ENCODE measurements at regions not wholly inside any gene's neighbourhood (a gene's known extent, or its start where the extent isn't known, plus 50 kb on each side); places are given as distances from the start of the nearest gene placed in this dataset.

- TF ChIP-seq GATA3 (IDR thresholded peaks at IDR 0.05; ENCODE audit: low read depth, low read length), result no peak
- no peak for TF ChIP-seq GATA2 (IDR thresholded peaks at IDR 0.05; ENCODE audit: low read depth, low read length)
Measured at GRCh38 chr6:137290601-137291261, 71.5 kb upstream of the IFNGR1 start.

- no peak for TF ChIP-seq GATA3 (IDR thresholded peaks at IDR 0.05; ENCODE audit: low read depth, low read length)
- no peak for TF ChIP-seq GATA2 (IDR thresholded peaks at IDR 0.05; ENCODE audit: low read depth, low read length)
Measured at GRCh38 chr6:137286916-137287315, 67.7 kb upstream of the IFNGR1 start.

- no peak for TF ChIP-seq GATA3 (IDR thresholded peaks at IDR 0.05; ENCODE audit: low read depth, low read length)
- no peak for TF ChIP-seq GATA2 (IDR thresholded peaks at IDR 0.05; ENCODE audit: low read depth, low read length)
Measured at GRCh38 chr6:137286368-137286767, 67.2 kb upstream of the IFNGR1 start.

- TF ChIP-seq GATA2 (IDR thresholded peaks at IDR 0.05; ENCODE audit: low read depth, low read length), result no peak
- TF ChIP-seq GATA3 (IDR thresholded peaks at IDR 0.05; ENCODE audit: low read depth, low read length), result no peak
Measured at GRCh38 chr6:137284811-137285110, 65.6 kb upstream of the IFNGR1 start.

GRCh38 chr6:137283940-137284810 lies 65.0 kb upstream of the IFNGR1 start:
- no peak for TF ChIP-seq GATA2 (IDR thresholded peaks at IDR 0.05; ENCODE audit: low read depth, low read length)
- TF ChIP-seq GATA3 (IDR thresholded peaks at IDR 0.05; ENCODE audit: low read depth, low read length), result no peak

GRCh38 chr6:137283080-137283479 lies 63.9 kb upstream of the IFNGR1 start:
- no peak for TF ChIP-seq GATA3 (IDR thresholded peaks at IDR 0.05; ENCODE audit: low read depth, low read length)

- TF ChIP-seq GATA3 (IDR thresholded peaks at IDR 0.05; ENCODE audit: low read depth, low read length), result no peak
- no peak for TF ChIP-seq GATA2 (IDR thresholded peaks at IDR 0.05; ENCODE audit: low read depth, low read length)
Measured at GRCh38 chr6:137282254-137282653, 63.1 kb upstream of the IFNGR1 start.

GRCh38 chr6:137277971-137278637 lies 58.9 kb upstream of the IFNGR1 start:
- TF ChIP-seq GATA2 (IDR thresholded peaks at IDR 0.05; ENCODE audit: low read depth, low read length) (no peak), GATA3 (IDR thresholded peaks at IDR 0.05; ENCODE audit: low read depth, low read length) (no peak)

GRCh38 chr6:137272403-137272802 lies 53.2 kb upstream of the IFNGR1 start:
- TF ChIP-seq GATA3 (IDR thresholded peaks at IDR 0.05; ENCODE audit: low read depth, low read length) (no peak), GATA2 (IDR thresholded peaks at IDR 0.05; ENCODE audit: low read depth, low read length) (no peak)

GRCh38 chr6:137271245-137272183 lies 52.3 kb upstream of the IFNGR1 start:
- TF ChIP-seq GATA2 (IDR thresholded peaks at IDR 0.05; ENCODE audit: low read depth, low read length), result no peak
- TF ChIP-seq GATA3 (IDR thresholded peaks at IDR 0.05; ENCODE audit: low read depth, low read length), result no peak

GRCh38 chr6:137269803-137270202 lies 50.6 kb upstream of the IFNGR1 start:
- TF ChIP-seq GATA2 (IDR thresholded peaks at IDR 0.05; ENCODE audit: low read depth, low read length) (no peak), GATA3 (IDR thresholded peaks at IDR 0.05; ENCODE audit: low read depth, low read length) (no peak)

GRCh38 chr6:137269347-137269746 lies 50.2 kb upstream of the IFNGR1 start:
- TF ChIP-seq GATA2 (IDR thresholded peaks at IDR 0.05; ENCODE audit: low read depth, low read length) (no peak), GATA3 (IDR thresholded peaks at IDR 0.05; ENCODE audit: low read depth, low read length) (no peak)
